HCT116 (cell line): ENCODE measurements at regions not wholly inside any gene's neighbourhood (a gene's known extent, or its start where the extent isn't known, plus 50 kb on each side); places are given as distances from the start of the nearest gene placed in this dataset.

Experiments used
- ATAC-seq: fragments of 200-7000 bp; cut with Tn5 transposase; 2 replicates; pipeline ENCODE4 v1.9.1; 2020; ENCODE audit warnings: mild to moderate bottlenecking, moderate library complexity
- BruUV-seq: library from RNA; stranded (reverse); fragments of 400-500 nt; replicated peaks from 2 replicates; lab custom pipeline; 2021; lab: Mats Ljungman, UMichigan
- CTCF ChIA-PET: fragments of 300-600 bp; sonication (Branson Sonifier 250); formaldehyde crosslinking; loops from one replicate; lab custom pipeline; 2021; ENCODE audit warnings: antibody characterized with exemption; lab: Charles Lee
- POLR2A ChIA-PET: fragments of 300-600, 350-600 bp; sonication (Branson Sonifier 250); formaldehyde crosslinking; loops from one replicate; lab custom pipeline; 2021; ENCODE audit warnings: antibody characterized with exemption; lab: Charles Lee
- RAD21 ChIA-PET, 2 experiments: fragments of 300-600 bp; sonication (Branson Sonifier 250); formaldehyde crosslinking; loops; one replicate each; lab custom pipeline; 2023; ENCODE audit warnings: low total read pairs in 2 of 2; ENCODE audit not compliant: uncharacterized antibody in 2 of 2, unreplicated experiment in 2 of 2, low non-redundant PET in 1 of 2; lab: Charles Lee
- DNase-seq: peaks from one replicate; pipeline ENCODE4 v3.0.0-alpha.2; 2010; ENCODE audit warnings: low read depth, low spot score
- H2AFZ ChIP-seq: fragments of 200-600 bp; shearing (Covaris generic), sonication (generic); 2 replicates; pipeline ENCODE4 v1.6.1; 2017; ENCODE audit warnings: low read depth, mixed run types, mixed read lengths, antibody characterized with exemption, low read length; ENCODE audit not compliant: poor library complexity, severe bottlenecking
- H3K27ac ChIP-seq: 2 replicates; pipeline ENCODE4 v1.5.1; 2012; ENCODE audit warnings: low read depth, low read length
- H3K27me3 ChIP-seq: fragments of 200-600 bp; sonication (generic); 2 replicates; pipeline ENCODE4 v1.6.1; 2016; ENCODE audit warnings: mixed run types, low read length, mixed read lengths; ENCODE audit not compliant: insufficient read depth
- H3K36me3 ChIP-seq, 2 experiments: fragments of 200-500 bp in 1 of 2; fragments of 200-600 bp in 1 of 2; sonication (Bioruptor generic) in 1 of 2; sonication (generic) in 1 of 2; 2 replicates each; pipeline versions ENCODE4 v1.5.1 to v1.6.1; 2014 to 2016; ENCODE audit warnings: low read length in 2 of 2, inconsistent platforms in 1 of 2, mixed read lengths in 1 of 2, mixed run types in 1 of 2; ENCODE audit not compliant: insufficient read depth in 2 of 2, control insufficient read depth in 1 of 2
- H3K4me1 ChIP-seq, 2 experiments: fragments of 200-600 bp in 1 of 2; sonication (generic) in 1 of 2; 2 replicates each; pipeline versions ENCODE4 v1.5.1 to v1.6.1; 2012 to 2017; ENCODE audit warnings: low read length in 2 of 2, inconsistent platforms in 1 of 2, mild to moderate bottlenecking in 1 of 2, mixed read lengths in 1 of 2, mixed run types in 1 of 2, moderate library complexity in 1 of 2; ENCODE audit not compliant: insufficient read depth in 2 of 2, control insufficient read depth in 1 of 2
- H3K4me2 ChIP-seq: fragments of 200-600 bp; sonication (generic); 2 replicates; pipeline ENCODE4 v1.6.1; 2017; ENCODE audit warnings: mixed run types, low read length, mixed read lengths
- H3K4me3 ChIP-seq, 2 experiments: fragments of 200-600 bp in 1 of 2; sonication (generic) in 1 of 2; replicated peaks in 1 of 2; 2 replicates each; pipeline ENCODE4 v1.5.1; 2011 to 2016; ENCODE audit warnings: low read length in 2 of 2, control low read depth in 1 of 2, low read depth in 1 of 2, mild to moderate bottlenecking in 1 of 2, mixed read lengths in 1 of 2, mixed run types in 1 of 2
- H3K79me2 ChIP-seq: fragments of 200-600 bp; sonication (generic); 2 replicates; pipeline ENCODE4 v1.6.1; 2017; ENCODE audit warnings: mild to moderate bottlenecking, mixed run types, low read length, moderate library complexity, mixed read lengths; ENCODE audit not compliant: insufficient read depth
- H3K9ac ChIP-seq: fragments of 200-600 bp; sonication (generic); 2 replicates; pipeline ENCODE4 v1.6.1; 2016; ENCODE audit warnings: low read length, mixed read lengths
- H3K9me2 ChIP-seq: fragments of 200-600 bp; sonication (generic), shearing (Covaris generic); 2 replicates; pipeline ENCODE4 v1.6.1; 2017; ENCODE audit warnings: mixed run types, mild to moderate bottlenecking, moderate library complexity; ENCODE audit not compliant: insufficient read depth
- H3K9me3 ChIP-seq, 2 experiments: fragments of 200-500 bp in 1 of 2; fragments of 200-600 bp in 1 of 2; sonication (Bioruptor generic) in 1 of 2; sonication (generic) in 1 of 2; 2 replicates each; pipeline ENCODE4 v1.6.1; 2014 to 2017; ENCODE audit warnings: low read length in 2 of 2, mixed read lengths in 2 of 2, inconsistent platforms in 1 of 2, low read depth in 1 of 2, mild to moderate bottlenecking in 1 of 2, mixed run types in 1 of 2, moderate library complexity in 1 of 2; ENCODE audit not compliant: control insufficient read depth in 1 of 2, insufficient read depth in 1 of 2
- H4K20me1 ChIP-seq: fragments of 200-600 bp; sonication (generic), shearing (Covaris generic); 2 replicates; pipeline ENCODE4 v1.6.1; 2017; ENCODE audit warnings: mixed run types, mild to moderate bottlenecking, moderate library complexity; ENCODE audit not compliant: insufficient read depth
- ATF3 ChIP-seq: IDR thresholded peaks from 2 replicates; pipeline ENCODE4 v1.6.1; 2012
- CBX3 ChIP-seq: IDR thresholded peaks from 2 replicates; pipeline ENCODE4 v1.6.1; 2012; ENCODE audit warnings: low read depth
- CTCF ChIP-seq, 3 experiments: fragments of 200-600 bp in 1 of 3; sonication (generic) in 1 of 3; IDR thresholded peaks in 2 of 3; conservative IDR thresholded peaks in 1 of 3; 2 replicates each; pipeline ENCODE4 v1.5.1; 2012 to 2017; ENCODE audit warnings: low read depth in 2 of 3, low read length in 2 of 3, antibody characterized with exemption in 1 of 3, borderline replicate concordance in 1 of 3, control low read depth in 1 of 3, mild to moderate bottlenecking in 1 of 3, mixed read lengths in 1 of 3, mixed run types in 1 of 3, moderate library complexity in 1 of 3; ENCODE audit not compliant: insufficient read depth in 1 of 3
- EGR1 ChIP-seq: IDR thresholded peaks from 2 replicates; pipeline ENCODE4 v1.6.1; 2012; ENCODE audit warnings: low read depth
- EZH2 ChIP-seq: fragments of 200-600 bp; sonication (generic); IDR thresholded peaks from 2 replicates; pipeline ENCODE4 v1.6.1; 2017; ENCODE audit warnings: antibody characterized with exemption, mixed run types
- FOSL1 ChIP-seq: IDR thresholded peaks from 2 replicates; pipeline ENCODE4 v1.6.1; 2012; ENCODE audit warnings: low read depth
- MAX ChIP-seq: IDR thresholded peaks from 2 replicates; pipeline ENCODE4 v1.6.1; 2012
- POLR2AphosphoS5 ChIP-seq: IDR thresholded peaks from 2 replicates; pipeline ENCODE4 v1.6.1; 2011; ENCODE audit warnings: mild to moderate bottlenecking, low read depth, low read length, moderate library complexity
- REST ChIP-seq: IDR thresholded peaks from 2 replicates; pipeline ENCODE4 v1.6.1; 2012; ENCODE audit warnings: low read depth
- SIN3A ChIP-seq: IDR thresholded peaks from 2 replicates; pipeline ENCODE4 v1.6.1; 2012; ENCODE audit warnings: low read depth
- SRF ChIP-seq: IDR thresholded peaks from 2 replicates; pipeline ENCODE4 v1.6.1; 2012; ENCODE audit warnings: low read depth
- TCF7L2 ChIP-seq: IDR thresholded peaks from 2 replicates; pipeline ENCODE4 v1.7.0; 2011; ENCODE audit warnings: borderline replicate concordance, inconsistent platforms; ENCODE audit not compliant: insufficient read depth, insufficient read length; ENCODE audit errors: extremely low read depth
- YY1 ChIP-seq: IDR thresholded peaks from 2 replicates; pipeline ENCODE4 v1.6.1; 2011; ENCODE audit warnings: low read length, low read depth, moderate library complexity, mild to moderate bottlenecking; ENCODE audit not compliant: insufficient replicate concordance; ENCODE audit errors: extremely low read depth
- ZFX ChIP-seq: fragments of 450-650 bp; IDR thresholded peaks from 2 replicates; pipeline ENCODE4 v1.6.1; 2017
- ZNF274 ChIP-seq: fragments of 200-500 bp; sonication (Bioruptor generic); IDR thresholded peaks from 2 replicates; pipeline ENCODE4 v1.6.1; 2014; ENCODE audit warnings: mild to moderate bottlenecking, low read depth, low read length, inconsistent platforms
- intact Hi-C: fragments of 100-400 bp; cut with micrococcal nuclease; formaldehyde crosslinking; loops from 2 replicates; pipeline ENCODE4 v1.10.0; 2022

GRCh38 chr2:198909525-198910267, 548.0 kb downstream of the SATB2 start (continued):
- TF ChIP-seq CBX3 = no peak

- Histone ChIP-seq H4K20me1 (no peaks in the 10 kb centered on the region), H3K36me3 (no peaks in the 10 kb centered on the region), H3K4me1 (no peaks in the 10 kb centered on the region), H2AFZ (no peak overlapping the region), H3K9me2 (no peaks in the 10 kb centered on the region), H3K4me2 (no peak overlapping the region), H3K27me3 (no peaks in the 10 kb centered on the region), H3K4me3 (no peak overlapping the region), H3K27ac (no peak overlapping the region), H3K79me2 (no peaks in the 10 kb centered on the region), H3K9ac (no peak overlapping the region), H3K9me3 (no peaks in the 10 kb centered on the region)
- CTCF ChIA-PET = no interaction called here
- RAD21 ChIA-PET = no interaction called here
- BruUV-seq = no TSS peak
- no peak for DNase-seq
- ATAC-seq = no peak
- POLR2A ChIA-PET = no interaction called here
- intact Hi-C loops = no loop called here
- TF ChIP-seq FOSL1 = no peak
- TF ChIP-seq EGR1 = no peak
- TF ChIP-seq ATF3 = no peak
- TF ChIP-seq SRF = no peak
- TF ChIP-seq CTCF (IDR thresholded peaks at IDR 0.05 in 2 of 3, conservative IDR thresholded peaks at IDR 0.05 in 1 of 3; ENCODE audit: borderline replicate concordance in 1 of 3, insufficient read depth in 1 of 3, low read depth in 2 of 3, low read length in 2 of 3) = no peak
- no peak for TF ChIP-seq SIN3A
- TF ChIP-seq YY1 = no peak
- no peak for TF ChIP-seq TCF7L2
- no peak for TF ChIP-seq MAX
- no peak for TF ChIP-seq ZNF274
- TF ChIP-seq ZFX = no peak
- TF ChIP-seq CBX3 = no peak
- TF ChIP-seq EZH2 = no peak
- no peak for TF ChIP-seq REST
- TF ChIP-seq POLR2AphosphoS5 = no peak
These were observed 551.7 kb downstream of the SATB2 start for GRCh38 chr2:198905881-198906612.
